ENCODE measurements at regions not wholly inside any gene's neighbourhood (a gene's known extent, or its start where the extent isn't known, plus 50 kb on each side); places are given as distances from the start of the nearest gene placed in this dataset.

GRCh38 chr1:94602316-94602715 is 60.8 kb upstream of the F3 start:
- no peak for TF ChIP-seq CTCF (IDR thresholded peaks at IDR 0.05)
- no peak for TF ChIP-seq REST (IDR thresholded peaks at IDR 0.05; ENCODE audit: insufficient read depth in 1 of 2, low read depth in 2 of 2, low read length in 1 of 2)
